SK-N-SH (cell line): ENCODE measurements at regions not wholly inside any gene's neighbourhood (a gene's known extent, or its start where the extent isn't known, plus 50 kb on each side); places are given as distances from the start of the nearest gene placed in this dataset.

ENCODE experiments used
- CTCF ChIA-PET: fragments of 300-600, 350-600 bp; formaldehyde crosslinking; extraction: SDS; loops from one replicate; lab custom pipeline; 2021; lab: Yijun Ruan, JAX
- POLR2A ChIA-PET: fragments of 350-600 bp; sonication (Branson Sonifier 250); formaldehyde crosslinking; extraction: SDS; loops from one replicate; lab custom pipeline; 2020; ENCODE audit warnings: antibody characterized with exemption, inconsistent platforms; lab: Yijun Ruan, JAX
- DNase-seq: peaks from one replicate; pipeline ENCODE4 v3.0.0; 2012
- H2AFZ ChIP-seq: fragments of 200-600 bp; sonication (generic); 2 replicates; pipeline ENCODE4 v1.8.1; 2016; ENCODE audit warnings: antibody characterized with exemption, mild to moderate bottlenecking, low read depth
- H3F3A ChIP-seq: fragments of 200-600 bp; sonication (generic); replicated peaks from 2 replicates; pipeline ENCODE3; 2016; ENCODE audit warnings: antibody characterized with exemption, mild to moderate bottlenecking; ENCODE audit not compliant: insufficient read depth
- H3K27ac ChIP-seq, 2 experiments: fragments of 200-500 bp in 1 of 2; fragments of 200-600 bp in 1 of 2; sonication (Bioruptor generic) in 1 of 2; sonication (generic), shearing (Covaris generic) in 1 of 2; 2 replicates each; pipeline versions ENCODE4 v1.5.1 to v1.6.1; 2014 to 2016; ENCODE audit warnings: low read depth in 2 of 2, inconsistent platforms in 1 of 2, low read length in 1 of 2, mild to moderate bottlenecking in 1 of 2, mixed read lengths in 1 of 2
- H3K27me3 ChIP-seq: fragments of 200-600 bp; sonication (generic), shearing (Covaris generic); 2 replicates; pipeline ENCODE4 v1.6.1; 2016; ENCODE audit warnings: mixed run types; ENCODE audit not compliant: insufficient read depth
- H3K36me3 ChIP-seq, 2 experiments: fragments of 200-500 bp in 1 of 2; fragments of 200-600 bp in 1 of 2; sonication (Bioruptor generic) in 1 of 2; sonication (generic) in 1 of 2; replicated peaks in 1 of 2; 2 replicates each; pipeline versions ENCODE3 to v1.5.1; 2014 to 2016; ENCODE audit warnings: low read length in 1 of 2, mild to moderate bottlenecking in 1 of 2; ENCODE audit not compliant: insufficient read depth in 2 of 2, control insufficient read depth in 1 of 2
- H3K4me1 ChIP-seq, 2 experiments: fragments of 200-500 bp in 1 of 2; fragments of 200-600 bp in 1 of 2; sonication (Bioruptor generic) in 1 of 2; sonication (generic), shearing (Covaris generic) in 1 of 2; 2 replicates each; pipeline versions ENCODE4 v1.5.1 to v1.6.1; 2014 to 2016; ENCODE audit warnings: low read depth in 1 of 2, low read length in 1 of 2, mixed run types in 1 of 2; ENCODE audit not compliant: insufficient read depth in 2 of 2, control insufficient read depth in 1 of 2
- H3K4me2 ChIP-seq: fragments of 200-600 bp; sonication (generic), shearing (Covaris generic); 2 replicates; pipeline ENCODE4 v1.6.1; 2017; ENCODE audit warnings: mixed run types
- H3K4me3 ChIP-seq, 2 experiments: fragments of 200-500 bp in 1 of 2; fragments of 200-600 bp in 1 of 2; sonication (Bioruptor generic) in 1 of 2; sonication (generic), shearing (Covaris generic) in 1 of 2; 2 replicates each; pipeline versions ENCODE4 v1.5.1 to v1.8.1; 2014 to 2016; ENCODE audit warnings: low read depth in 2 of 2, inconsistent platforms in 1 of 2, low read length in 1 of 2, mild to moderate bottlenecking in 1 of 2, mixed read lengths in 1 of 2, moderate library complexity in 1 of 2
- H3K79me2 ChIP-seq: fragments of 200-600 bp; sonication (generic); 2 replicates; pipeline ENCODE4 v1.8.1; 2017; ENCODE audit warnings: mild to moderate bottlenecking; ENCODE audit not compliant: insufficient read depth
- H3K9ac ChIP-seq: fragments of 200-600 bp; sonication (generic); 2 replicates; pipeline ENCODE4 v1.6.1; 2017; ENCODE audit warnings: mixed run types
- H3K9me2 ChIP-seq: fragments of 200-600 bp; sonication (generic); 2 replicates; pipeline ENCODE4 v1.6.1; 2017; ENCODE audit warnings: mixed run types
- H3K9me3 ChIP-seq: fragments of 200-600 bp; sonication (generic); 2 replicates; pipeline ENCODE4 v1.6.1; 2017; ENCODE audit warnings: mixed run types, mild to moderate bottlenecking, moderate library complexity
- H4K20me1 ChIP-seq: fragments of 200-600 bp; sonication (generic); 2 replicates; pipeline ENCODE4 v1.6.1; 2017; ENCODE audit warnings: mild to moderate bottlenecking, mixed run types; ENCODE audit not compliant: insufficient read depth
- CTCF ChIP-seq: fragments of 200-600 bp; sonication (generic); IDR thresholded peaks from 2 replicates; pipeline ENCODE4 v1.6.1; 2017; ENCODE audit warnings: antibody characterized with exemption, mild to moderate bottlenecking, moderate library complexity
- EP300 ChIP-seq, 2 experiments: IDR thresholded peaks; 2 replicates each; pipeline versions ENCODE4 v1.4.0 to v1.6.1; 2012; ENCODE audit warnings: borderline replicate concordance in 1 of 2, low read depth in 1 of 2, low read length in 1 of 2
- FOXM1 ChIP-seq: IDR thresholded peaks from 2 replicates; pipeline ENCODE4 v1.4.0; 2012; ENCODE audit warnings: low read depth, mild to moderate bottlenecking
- GABPA ChIP-seq: IDR thresholded peaks from 2 replicates; pipeline ENCODE4 v1.4.0; 2012; ENCODE audit warnings: low read depth, mild to moderate bottlenecking
- GATA2 ChIP-seq: sonication (generic); formaldehyde crosslinking; IDR thresholded peaks from 2 replicates; pipeline ENCODE4 v1.5.0; 2020; ENCODE audit warnings: mild to moderate bottlenecking, missing genetic modification reagents
- JUND ChIP-seq: IDR thresholded peaks from 2 replicates; pipeline ENCODE4 v1.4.0; 2012
- MEF2A ChIP-seq: IDR thresholded peaks from 2 replicates; pipeline ENCODE4 v1.4.0; 2012; ENCODE audit warnings: low read depth, borderline replicate concordance
- NFIC ChIP-seq: IDR thresholded peaks from 2 replicates; pipeline ENCODE4 v1.4.0; 2012; ENCODE audit warnings: borderline replicate concordance
- NRF1 ChIP-seq: IDR thresholded peaks from 2 replicates; pipeline ENCODE4 v1.6.1; 2012; ENCODE audit warnings: low read depth, mild to moderate bottlenecking, low read length
- PBX3 ChIP-seq: IDR thresholded peaks from 2 replicates; pipeline ENCODE4; 2012
- RAD21 ChIP-seq: IDR thresholded peaks from 2 replicates; pipeline ENCODE4 v1.6.1; 2012; ENCODE audit warnings: mild to moderate bottlenecking, low read length
- RXRA ChIP-seq: IDR thresholded peaks from 2 replicates; pipeline ENCODE4 v1.4.0; 2012; ENCODE audit warnings: low read depth, mild to moderate bottlenecking, borderline replicate concordance
- SIN3A ChIP-seq: IDR thresholded peaks from 2 replicates; pipeline ENCODE4 v1.6.1; 2012; ENCODE audit warnings: low read depth, mild to moderate bottlenecking, low read length, moderate library complexity, borderline replicate concordance
- SMC3 ChIP-seq: IDR thresholded peaks from 2 replicates; pipeline ENCODE4 v1.6.1; 2012; ENCODE audit warnings: low read depth, low read length, improper control_type of control experiment
- WGBS: methylation state at CpG from one replicate; pipeline ENCODE4 v1.1.6; 2017; ENCODE audit warnings: low lambda C conversion rate; 5-methylcytosine and 5-hydroxymethylcytosine counted together
- TF ChIP-seq, protein P1 (sequence below): IDR thresholded peaks from 2 replicates; pipeline ENCODE4 v1.6.1; 2012; ENCODE audit warnings: mild to moderate bottlenecking, low read depth, low read length, moderate library complexity
- TF ChIP-seq, protein P2 (sequence below): IDR thresholded peaks from 2 replicates; pipeline ENCODE4 v1.4.0; 2012; ENCODE audit warnings: low read depth, borderline replicate concordance
- TF ChIP-seq, protein P3 (sequence below): IDR thresholded peaks from 2 replicates; pipeline ENCODE4 v1.4.0; 2012; ENCODE audit warnings: low read depth, borderline replicate concordance
- TF ChIP-seq, protein P4 (sequence below): IDR thresholded peaks from 2 replicates; pipeline ENCODE4 v1.4.0; 2012; ENCODE audit warnings: low read depth
- TF ChIP-seq, protein P5 (sequence below): fragments of 150-350 bp; IDR thresholded peaks from 2 replicates; pipeline ENCODE4 v1.6.1; 2016; ENCODE audit warnings: mild to moderate bottlenecking, low read depth, low read length

DNA sequence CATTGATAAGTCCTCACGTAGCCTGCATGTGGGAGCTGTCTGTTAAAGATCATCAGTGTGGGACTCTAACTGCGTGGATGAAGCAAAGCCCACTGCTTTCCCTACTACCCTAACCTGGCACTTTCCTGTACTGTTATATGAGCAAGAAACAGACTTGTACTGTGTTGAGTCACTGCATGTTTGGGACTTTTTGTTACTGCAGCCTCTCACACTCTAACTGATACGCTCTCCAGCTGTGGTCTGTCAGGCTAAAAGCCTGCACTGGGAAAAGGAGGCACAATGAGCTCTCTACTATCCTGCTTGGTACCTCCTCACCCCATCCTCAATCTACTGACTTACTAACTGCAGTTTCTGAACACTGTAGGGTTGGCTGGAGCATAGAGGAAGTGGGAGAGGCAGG is 93.7 kb upstream of the PLET1 start:
- Histone ChIP-seq H3K27ac (no peak overlapping the region), H3K9me2 (no peaks in the 10 kb centered on the region), H3K79me2 (no peaks in the 10 kb centered on the region), H3K4me2 (no peak overlapping the region), H3K4me3 (no peak overlapping the region), H2AFZ (no peak overlapping the region), H3K36me3 (no peaks in the 10 kb centered on the region), H3K27me3 (no peaks in the 10 kb centered on the region), H3K9me3 (no peaks in the 10 kb centered on the region), H4K20me1 (no peaks in the 10 kb centered on the region), H3K9ac (no peak overlapping the region), H3K4me1 (peaks cover 0 to 7% of the 10 kb centered on the region in 2 experiments; a peak in 1 of 4 replicates), H3F3A (no peaks in the 10 kb centered on the region)
- POLR2A ChIA-PET = no interaction called here
- TF ChIP-seq SMC3 (no peak), PBX3 (no peak), FOXM1 (no peak), MEF2A (no peak), GATA2 (no peak), GABPA (no peak), NRF1 (no peak), RAD21 (no peak), SIN3A (no peak), NFIC (no peak), EP300 (IDR thresholded peaks at IDR 0.05; ENCODE audit: borderline replicate concordance in 1 of 2, low read depth in 1 of 2, low read length in 1 of 2) (no peak), RXRA (no peak), JUND (no peak), CTCF (no peak)
- TF ChIP-seq, protein P1, sequence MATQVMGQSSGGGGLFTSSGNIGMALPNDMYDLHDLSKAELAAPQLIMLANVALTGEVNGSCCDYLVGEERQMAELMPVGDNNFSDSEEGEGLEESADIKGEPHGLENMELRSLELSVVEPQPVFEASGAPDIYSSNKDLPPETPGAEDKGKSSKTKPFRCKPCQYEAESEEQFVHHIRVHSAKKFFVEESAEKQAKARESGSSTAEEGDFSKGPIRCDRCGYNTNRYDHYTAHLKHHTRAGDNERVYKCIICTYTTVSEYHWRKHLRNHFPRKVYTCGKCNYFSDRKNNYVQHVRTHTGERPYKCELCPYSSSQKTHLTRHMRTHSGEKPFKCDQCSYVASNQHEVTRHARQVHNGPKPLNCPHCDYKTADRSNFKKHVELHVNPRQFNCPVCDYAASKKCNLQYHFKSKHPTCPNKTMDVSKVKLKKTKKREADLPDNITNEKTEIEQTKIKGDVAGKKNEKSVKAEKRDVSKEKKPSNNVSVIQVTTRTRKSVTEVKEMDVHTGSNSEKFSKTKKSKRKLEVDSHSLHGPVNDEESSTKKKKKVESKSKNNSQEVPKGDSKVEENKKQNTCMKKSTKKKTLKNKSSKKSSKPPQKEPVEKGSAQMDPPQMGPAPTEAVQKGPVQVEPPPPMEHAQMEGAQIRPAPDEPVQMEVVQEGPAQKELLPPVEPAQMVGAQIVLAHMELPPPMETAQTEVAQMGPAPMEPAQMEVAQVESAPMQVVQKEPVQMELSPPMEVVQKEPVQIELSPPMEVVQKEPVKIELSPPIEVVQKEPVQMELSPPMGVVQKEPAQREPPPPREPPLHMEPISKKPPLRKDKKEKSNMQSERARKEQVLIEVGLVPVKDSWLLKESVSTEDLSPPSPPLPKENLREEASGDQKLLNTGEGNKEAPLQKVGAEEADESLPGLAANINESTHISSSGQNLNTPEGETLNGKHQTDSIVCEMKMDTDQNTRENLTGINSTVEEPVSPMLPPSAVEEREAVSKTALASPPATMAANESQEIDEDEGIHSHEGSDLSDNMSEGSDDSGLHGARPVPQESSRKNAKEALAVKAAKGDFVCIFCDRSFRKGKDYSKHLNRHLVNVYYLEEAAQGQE = no peak
- TF ChIP-seq, protein P2, sequence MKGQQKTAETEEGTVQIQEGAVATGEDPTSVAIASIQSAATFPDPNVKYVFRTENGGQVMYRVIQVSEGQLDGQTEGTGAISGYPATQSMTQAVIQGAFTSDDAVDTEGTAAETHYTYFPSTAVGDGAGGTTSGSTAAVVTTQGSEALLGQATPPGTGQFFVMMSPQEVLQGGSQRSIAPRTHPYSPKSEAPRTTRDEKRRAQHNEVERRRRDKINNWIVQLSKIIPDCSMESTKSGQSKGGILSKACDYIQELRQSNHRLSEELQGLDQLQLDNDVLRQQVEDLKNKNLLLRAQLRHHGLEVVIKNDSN = no peak
- TF ChIP-seq, protein P3, sequence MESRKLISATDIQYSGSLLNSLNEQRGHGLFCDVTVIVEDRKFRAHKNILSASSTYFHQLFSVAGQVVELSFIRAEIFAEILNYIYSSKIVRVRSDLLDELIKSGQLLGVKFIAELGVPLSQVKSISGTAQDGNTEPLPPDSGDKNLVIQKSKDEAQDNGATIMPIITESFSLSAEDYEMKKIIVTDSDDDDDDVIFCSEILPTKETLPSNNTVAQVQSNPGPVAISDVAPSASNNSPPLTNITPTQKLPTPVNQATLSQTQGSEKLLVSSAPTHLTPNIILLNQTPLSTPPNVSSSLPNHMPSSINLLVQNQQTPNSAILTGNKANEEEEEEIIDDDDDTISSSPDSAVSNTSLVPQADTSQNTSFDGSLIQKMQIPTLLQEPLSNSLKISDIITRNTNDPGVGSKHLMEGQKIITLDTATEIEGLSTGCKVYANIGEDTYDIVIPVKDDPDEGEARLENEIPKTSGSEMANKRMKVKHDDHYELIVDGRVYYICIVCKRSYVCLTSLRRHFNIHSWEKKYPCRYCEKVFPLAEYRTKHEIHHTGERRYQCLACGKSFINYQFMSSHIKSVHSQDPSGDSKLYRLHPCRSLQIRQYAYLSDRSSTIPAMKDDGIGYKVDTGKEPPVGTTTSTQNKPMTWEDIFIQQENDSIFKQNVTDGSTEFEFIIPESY = no peak
- TF ChIP-seq, protein P4, sequence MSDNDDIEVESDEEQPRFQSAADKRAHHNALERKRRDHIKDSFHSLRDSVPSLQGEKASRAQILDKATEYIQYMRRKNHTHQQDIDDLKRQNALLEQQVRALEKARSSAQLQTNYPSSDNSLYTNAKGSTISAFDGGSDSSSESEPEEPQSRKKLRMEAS = no peak
- TF ChIP-seq, protein P5, sequence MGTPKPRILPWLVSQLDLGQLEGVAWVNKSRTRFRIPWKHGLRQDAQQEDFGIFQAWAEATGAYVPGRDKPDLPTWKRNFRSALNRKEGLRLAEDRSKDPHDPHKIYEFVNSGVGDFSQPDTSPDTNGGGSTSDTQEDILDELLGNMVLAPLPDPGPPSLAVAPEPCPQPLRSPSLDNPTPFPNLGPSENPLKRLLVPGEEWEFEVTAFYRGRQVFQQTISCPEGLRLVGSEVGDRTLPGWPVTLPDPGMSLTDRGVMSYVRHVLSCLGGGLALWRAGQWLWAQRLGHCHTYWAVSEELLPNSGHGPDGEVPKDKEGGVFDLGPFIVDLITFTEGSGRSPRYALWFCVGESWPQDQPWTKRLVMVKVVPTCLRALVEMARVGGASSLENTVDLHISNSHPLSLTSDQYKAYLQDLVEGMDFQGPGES = no peak
- CTCF ChIA-PET = interaction anchor here (1.4 to 3.4 kb wide), 4 partner anchors 9 to 46 kb away, joined by 3 to 19 read pairs (median 6); no protein-coding TSS in a partner anchor
- 73% methylated on average over 3 of the region's 3 CpGs for WGBS
- DNase-seq = no peak
